ENCODE measurements at regions not wholly inside any gene's neighbourhood (a gene's known extent, or its start where the extent isn't known, plus 50 kb on each side); places are given as distances from the start of the nearest gene placed in this dataset.
A peak's percentile ranks its signal among the peaks of the same experiment; 100 is the strongest.

DNA sequence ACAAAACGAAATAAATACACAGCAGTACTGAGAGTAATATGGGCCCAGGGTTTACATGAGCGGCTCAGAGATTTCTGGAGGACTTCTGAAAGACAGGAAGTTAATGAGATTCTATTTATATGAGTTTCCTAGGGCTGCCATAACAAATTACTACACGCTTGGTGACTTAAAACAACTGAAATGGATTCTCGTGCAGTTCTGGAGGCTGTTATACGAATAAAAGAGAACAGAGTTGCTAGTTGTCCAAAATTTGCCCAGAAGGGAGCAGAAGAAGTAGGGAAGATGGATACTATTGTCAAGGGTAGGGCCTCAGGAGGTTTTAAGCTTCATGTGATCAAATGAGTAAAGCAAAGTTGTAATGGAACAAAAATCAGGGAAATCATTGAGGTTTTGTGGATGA is 173.1 kb upstream of the LYSMD4 start:
- no peaks in the 10 kb centered on the region for H3K9me3 ChIP-seq (ENCODE audit: control insufficient read depth in 2 of 2, insufficient read depth in 1 of 2, low read depth in 1 of 2, low read length in 1 of 2)
- no peaks in the 10 kb centered on the region for H3K27me3 ChIP-seq (ENCODE audit: control insufficient read depth in 3 of 3, insufficient read depth in 3 of 3, low read length in 3 of 3)
- H3K36me3 ChIP-seq (ENCODE audit: control insufficient read depth in 3 of 3, insufficient read depth in 2 of 3, low read depth in 1 of 3, low read length in 3 of 3): no peaks in the 10 kb centered on the region
- no peak for FAIRE-seq
- no peak overlapping the region for H3K4me3 ChIP-seq (ENCODE audit: low read depth in 1 of 3, low read length in 3 of 3)
- H3K4me1 ChIP-seq (ENCODE audit: control insufficient read depth in 3 of 3, insufficient read depth in 2 of 3, low read depth in 1 of 3, low read length in 2 of 3): no peaks in the 10 kb centered on the region
- H3K27ac ChIP-seq (ENCODE audit: low read depth in 1 of 3, low read length in 2 of 3): no peak overlapping the region
- 61 to 85% (median 80%) methylated on average over 5 of the region's 5 CpGs for WGBS, 3 donors
- no peak for DNase-seq

DNA sequence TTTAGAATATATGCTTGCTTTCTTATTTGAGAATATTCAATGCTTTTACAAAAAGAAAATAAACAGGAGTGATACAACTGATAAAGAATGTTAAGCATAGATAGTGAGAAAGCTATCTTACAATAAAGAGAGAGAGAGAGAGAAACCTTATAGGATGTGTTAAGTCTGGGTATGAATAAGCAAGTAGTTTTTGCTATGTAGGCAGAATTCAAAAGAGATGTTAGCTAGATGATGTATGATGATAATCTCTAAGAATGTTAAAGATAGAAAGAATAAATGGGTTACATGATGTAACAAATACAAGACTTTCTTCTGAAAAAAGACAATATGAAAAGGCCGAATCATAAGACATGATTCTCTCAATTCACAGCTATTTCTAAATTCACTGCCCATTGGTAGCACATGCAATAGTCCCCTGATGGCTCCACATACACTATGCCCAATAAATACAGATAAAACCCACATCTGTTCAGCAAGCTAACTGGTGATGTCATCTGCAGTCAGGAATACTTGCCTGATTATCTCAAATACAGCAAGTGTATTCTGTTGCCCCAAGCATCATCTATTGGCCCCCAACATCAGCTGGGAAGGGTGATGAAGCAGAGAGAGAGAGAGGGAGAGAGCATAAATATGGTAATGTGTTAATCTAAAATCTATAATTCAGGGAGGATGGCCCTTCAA is 169.2 kb upstream of the LYSMD4 start:
- Histone ChIP-seq H3K4me1 (ENCODE audit: control insufficient read depth in 3 of 3, insufficient read depth in 2 of 3, low read depth in 1 of 3, low read length in 2 of 3) (no peaks in the 10 kb centered on the region), H3K9me3 (ENCODE audit: control insufficient read depth in 2 of 2, insufficient read depth in 1 of 2, low read depth in 1 of 2, low read length in 1 of 2) (peaks cover 0 to 7% of the 10 kb centered on the region in 2 donors), H3K4me3 (ENCODE audit: low read depth in 1 of 3, low read length in 3 of 3) (no peak overlapping the region), H3K36me3 (ENCODE audit: control insufficient read depth in 3 of 3, insufficient read depth in 2 of 3, low read depth in 1 of 3, low read length in 3 of 3) (no peaks in the 10 kb centered on the region), H3K27me3 (ENCODE audit: control insufficient read depth in 3 of 3, insufficient read depth in 3 of 3, low read length in 3 of 3) (no peaks in the 10 kb centered on the region), H3K27ac (ENCODE audit: low read depth in 1 of 3, low read length in 2 of 3) (no peak overlapping the region)
- DNase-seq: no peak
- 77 to 95% (median 94%) methylated on average over 1 of the region's 1 CpG for WGBS, 3 donors
- no peak for FAIRE-seq

DNA sequence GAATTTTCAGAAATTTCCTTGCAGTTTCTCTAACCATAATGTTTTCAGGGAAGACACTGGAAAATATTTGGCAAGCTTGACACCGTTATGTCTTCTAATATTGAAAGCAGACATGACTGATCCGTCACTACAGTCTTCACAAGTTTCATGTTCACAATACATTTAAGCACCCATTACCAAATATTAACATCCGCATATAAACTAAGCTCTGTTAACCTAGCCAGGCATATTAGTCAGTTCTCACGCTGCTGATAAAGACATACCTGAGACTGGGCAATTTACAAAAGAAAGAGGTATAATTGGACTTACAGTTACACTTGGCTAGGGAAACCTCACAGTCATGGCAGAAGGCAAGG is 162.7 kb upstream of the LYSMD4 start:
- no peaks in the 10 kb centered on the region for H3K4me1 ChIP-seq (ENCODE audit: control insufficient read depth in 3 of 3, insufficient read depth in 2 of 3, low read depth in 1 of 3, low read length in 2 of 3)
- DNase-seq (no peak), FAIRE-seq (no peak)
- WGBS, 3 donors: 81 to 88% (median 85%) methylated on average over 4 of the region's 4 CpGs
- H3K4me3 ChIP-seq (ENCODE audit: low read depth in 1 of 3, low read length in 3 of 3): no peak overlapping the region
- no peaks in the 10 kb centered on the region for H3K36me3 ChIP-seq (ENCODE audit: control insufficient read depth in 3 of 3, insufficient read depth in 2 of 3, low read depth in 1 of 3, low read length in 3 of 3)
- H3K9me3 ChIP-seq (ENCODE audit: control insufficient read depth in 2 of 2, insufficient read depth in 1 of 2, low read depth in 1 of 2, low read length in 1 of 2): peaks cover 0 to 15% of the 10 kb centered on the region in 2 donors
- no peaks in the 10 kb centered on the region for H3K27me3 ChIP-seq (ENCODE audit: control insufficient read depth in 3 of 3, insufficient read depth in 3 of 3, low read length in 3 of 3)
- peak overlapping the region in 1 of 3 donors; percentile 47 for H3K27ac ChIP-seq (ENCODE audit: low read depth in 1 of 3, low read length in 2 of 3)

DNA sequence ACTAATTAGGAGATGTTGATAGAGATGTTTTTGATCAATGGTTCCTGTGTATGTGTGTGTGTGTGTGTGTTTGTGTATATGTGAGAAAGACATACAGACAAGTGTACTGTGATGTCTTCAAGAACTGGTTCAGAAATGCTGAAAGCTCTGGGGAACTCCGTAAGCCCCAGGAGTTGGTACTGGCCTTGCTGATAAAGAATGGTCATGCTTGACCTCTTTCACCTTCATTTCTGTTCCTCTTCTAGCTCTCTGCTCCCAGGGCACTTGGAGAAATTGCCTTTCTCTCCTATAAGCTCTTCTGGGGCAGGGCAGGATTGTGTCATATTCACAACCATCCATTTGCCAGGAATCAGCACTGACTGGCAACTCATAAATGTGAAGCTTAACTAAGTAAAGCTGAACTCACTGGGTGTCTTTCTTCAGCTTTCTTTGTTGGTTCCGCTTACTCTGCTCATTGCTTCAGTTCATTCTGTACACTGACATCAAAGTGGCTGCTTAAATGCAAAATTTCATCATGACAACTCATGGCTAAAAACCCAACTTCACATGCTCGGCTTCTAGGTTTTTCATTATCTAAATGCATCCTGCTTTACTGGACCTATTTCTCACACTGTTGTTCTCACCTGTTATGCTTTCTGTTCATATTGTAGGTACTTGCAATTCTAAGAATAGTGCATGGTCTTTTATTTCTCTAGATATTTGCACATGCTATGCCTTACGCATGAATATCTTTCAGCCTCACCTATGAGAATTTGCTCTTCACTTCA is 162.1 kb upstream of the LYSMD4 start:
- no peak for FAIRE-seq
- 91 to 98% (median 94%) methylated on average over 4 of the region's 4 CpGs for WGBS, 3 donors
- H3K27me3 ChIP-seq (ENCODE audit: control insufficient read depth in 3 of 3, insufficient read depth in 3 of 3, low read length in 3 of 3): no peaks in the 10 kb centered on the region

DNA sequence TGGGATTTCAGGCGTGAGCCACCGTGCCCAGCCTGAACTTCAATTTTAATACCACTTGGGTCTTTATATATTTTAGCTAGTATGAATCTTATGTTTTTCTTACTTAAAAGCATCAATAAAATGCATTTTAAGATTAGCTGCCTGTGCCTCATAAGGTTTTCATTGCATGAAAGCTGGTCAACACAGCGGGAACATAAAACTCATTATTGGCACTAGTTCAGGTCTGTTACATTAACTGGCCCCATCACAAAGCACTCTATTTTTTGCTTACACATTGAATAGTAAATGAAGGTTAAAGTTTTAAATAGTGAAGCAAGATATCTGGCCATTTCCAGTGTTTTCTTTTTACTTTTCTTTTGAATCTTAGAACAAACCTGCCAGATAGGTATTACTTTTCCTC is 145.6 kb upstream of the LYSMD4 start:
- no peak for DNase-seq
- Histone ChIP-seq H3K4me3 (ENCODE audit: low read depth in 1 of 3, low read length in 3 of 3) (no peak overlapping the region), H3K27ac (ENCODE audit: low read depth in 1 of 3, low read length in 2 of 3) (no peak overlapping the region), H3K9me3 (ENCODE audit: control insufficient read depth in 2 of 2, insufficient read depth in 1 of 2, low read depth in 1 of 2, low read length in 1 of 2) (no peaks in the 10 kb centered on the region), H3K27me3 (ENCODE audit: control insufficient read depth in 3 of 3, insufficient read depth in 3 of 3, low read length in 3 of 3) (no peaks in the 10 kb centered on the region), H3K36me3 (ENCODE audit: control insufficient read depth in 3 of 3, insufficient read depth in 2 of 3, low read depth in 1 of 3, low read length in 3 of 3) (no peaks in the 10 kb centered on the region), H3K4me1 (ENCODE audit: control insufficient read depth in 3 of 3, insufficient read depth in 2 of 3, low read depth in 1 of 3, low read length in 2 of 3) (no peaks in the 10 kb centered on the region)
- FAIRE-seq: no peak
- WGBS, 3 donors: 87 to 100% (median 96%) methylated on average over 3 of the region's 3 CpGs

More for the DNA sequence above, 162.1 kb upstream of the LYSMD4 start:
- H3K9me3 ChIP-seq (ENCODE audit: control insufficient read depth in 2 of 2, insufficient read depth in 1 of 2, low read depth in 1 of 2, low read length in 1 of 2): peaks cover 0 to 15% of the 10 kb centered on the region in 2 donors
- no peak for DNase-seq
- no peak overlapping the region for H3K27ac ChIP-seq (ENCODE audit: low read depth in 1 of 3, low read length in 2 of 3)
- H3K4me1 ChIP-seq (ENCODE audit: control insufficient read depth in 3 of 3, insufficient read depth in 2 of 3, low read depth in 1 of 3, low read length in 2 of 3): no peaks in the 10 kb centered on the region
- no peak overlapping the region for H3K4me3 ChIP-seq (ENCODE audit: low read depth in 1 of 3, low read length in 3 of 3)
- no peaks in the 10 kb centered on the region for H3K36me3 ChIP-seq (ENCODE audit: control insufficient read depth in 3 of 3, insufficient read depth in 2 of 3, low read depth in 1 of 3, low read length in 3 of 3)

DNA sequence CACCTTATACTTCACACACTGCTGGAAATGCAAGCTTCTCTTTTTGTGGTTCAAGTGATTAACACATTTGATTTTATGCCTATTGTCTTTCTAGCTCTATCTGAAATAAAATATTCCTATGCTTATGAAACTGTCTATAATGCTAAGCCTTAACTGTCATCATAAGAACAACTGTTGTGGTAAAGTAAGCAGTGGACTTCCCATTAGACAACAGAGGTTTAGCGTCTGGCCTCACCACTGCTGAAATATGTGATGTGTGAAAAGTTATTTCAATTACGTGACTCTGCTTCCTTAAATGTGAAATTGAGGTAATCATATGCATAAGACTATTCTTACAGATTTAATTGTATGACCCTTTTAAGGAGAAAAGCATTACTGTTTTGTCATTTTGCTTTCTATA is 140.2 kb upstream of the LYSMD4 start:
- WGBS, 3 donors: 75 to 85% (median 78%) methylated on average over 2 of the region's 2 CpGs
- no peak overlapping the region for H3K4me3 ChIP-seq (ENCODE audit: low read depth in 1 of 3, low read length in 3 of 3)
- no peak for FAIRE-seq

DNA sequence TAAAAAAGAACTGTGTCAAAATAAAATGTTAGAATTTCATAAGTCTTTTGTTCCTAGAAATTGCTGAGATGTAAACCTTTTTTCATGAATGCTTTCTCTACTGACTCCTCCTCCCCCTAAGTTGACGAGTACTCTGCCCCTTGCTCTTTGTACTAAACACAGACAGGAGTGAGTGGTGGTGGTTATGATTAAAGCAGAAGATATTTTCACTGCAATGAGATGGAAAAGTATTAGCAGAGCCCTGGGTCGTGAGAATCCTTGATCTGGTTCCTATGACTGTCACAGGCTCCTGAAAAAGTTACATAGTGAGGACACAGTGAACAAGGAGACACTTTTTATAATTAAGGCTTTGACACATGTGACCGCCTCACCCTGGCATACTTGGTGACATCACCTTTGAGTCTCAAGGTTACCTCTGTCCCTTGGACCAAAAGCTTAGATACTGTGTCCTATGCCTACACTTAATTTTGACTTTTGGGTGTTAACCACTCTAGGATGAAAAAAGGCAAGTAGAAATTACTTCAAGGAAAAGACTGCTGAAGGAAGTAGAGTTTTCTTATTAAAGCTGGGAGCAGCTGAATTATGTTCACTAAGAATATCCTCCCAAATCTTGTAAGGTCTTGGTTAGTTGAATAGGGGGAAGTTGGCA is 130.4 kb upstream of the LYSMD4 start:
- FAIRE-seq (no peak), DNase-seq (peak in 1 of 2 donors; percentile 53)
- 25 to 63% (median 51%) methylated on average over 3 of the region's 3 CpGs for WGBS, 3 donors

More for the DNA sequence above, 140.2 kb upstream of the LYSMD4 start:
- no peaks in the 10 kb centered on the region for H3K27me3 ChIP-seq (ENCODE audit: control insufficient read depth in 3 of 3, insufficient read depth in 3 of 3, low read length in 3 of 3)
- H3K27ac ChIP-seq (ENCODE audit: low read depth in 1 of 3, low read length in 2 of 3): no peak overlapping the region
- no peak for DNase-seq
- no peaks in the 10 kb centered on the region for H3K9me3 ChIP-seq (ENCODE audit: control insufficient read depth in 2 of 2, insufficient read depth in 1 of 2, low read depth in 1 of 2, low read length in 1 of 2)
- no peaks in the 10 kb centered on the region for H3K4me1 ChIP-seq (ENCODE audit: control insufficient read depth in 3 of 3, insufficient read depth in 2 of 3, low read depth in 1 of 3, low read length in 2 of 3)
- no peaks in the 10 kb centered on the region for H3K36me3 ChIP-seq (ENCODE audit: control insufficient read depth in 3 of 3, insufficient read depth in 2 of 3, low read depth in 1 of 3, low read length in 3 of 3)

DNA sequence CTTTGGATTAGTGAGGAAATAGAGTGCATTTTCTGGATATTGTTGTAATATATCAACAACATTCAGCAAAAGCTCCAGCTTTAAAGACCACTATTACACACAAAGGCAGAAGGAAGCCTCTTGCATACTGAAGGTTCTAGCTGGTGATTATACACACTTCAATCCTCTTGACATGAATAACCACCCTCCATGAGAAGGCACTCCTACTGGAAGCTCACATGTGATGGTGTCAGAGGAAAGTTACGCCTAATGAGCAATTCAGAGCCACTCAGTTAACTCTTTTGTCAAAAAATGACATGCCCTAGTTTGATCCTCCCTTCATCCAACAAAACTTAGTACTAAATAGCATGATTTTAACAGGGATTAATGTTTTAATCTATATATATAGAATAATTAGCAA is 124.6 kb upstream of the LYSMD4 start:
- FAIRE-seq (no peak), DNase-seq (no peak)
- Histone ChIP-seq H3K27ac (ENCODE audit: low read depth in 1 of 3, low read length in 2 of 3) (no peak overlapping the region), H3K9me3 (ENCODE audit: control insufficient read depth in 2 of 2, insufficient read depth in 1 of 2, low read depth in 1 of 2, low read length in 1 of 2) (no peaks in the 10 kb centered on the region), H3K4me3 (ENCODE audit: low read depth in 1 of 3, low read length in 3 of 3) (no peak overlapping the region), H3K36me3 (ENCODE audit: control insufficient read depth in 3 of 3, insufficient read depth in 2 of 3, low read depth in 1 of 3, low read length in 3 of 3) (no peaks in the 10 kb centered on the region), H3K4me1 (ENCODE audit: control insufficient read depth in 3 of 3, insufficient read depth in 2 of 3, low read depth in 1 of 3, low read length in 2 of 3) (no peaks in the 10 kb centered on the region), H3K27me3 (ENCODE audit: control insufficient read depth in 3 of 3, insufficient read depth in 3 of 3, low read length in 3 of 3) (no peaks in the 10 kb centered on the region)
- 83 to 94% (median 88%) methylated on average over 1 of the region's 1 CpG for WGBS, 3 donors

More for the DNA sequence above, 130.4 kb upstream of the LYSMD4 start:
- no peaks in the 10 kb centered on the region for H3K36me3 ChIP-seq (ENCODE audit: control insufficient read depth in 3 of 3, insufficient read depth in 2 of 3, low read depth in 1 of 3, low read length in 3 of 3)
- H3K27me3 ChIP-seq (ENCODE audit: control insufficient read depth in 3 of 3, insufficient read depth in 3 of 3, low read length in 3 of 3): no peaks in the 10 kb centered on the region
- H3K4me1 ChIP-seq (ENCODE audit: control insufficient read depth in 3 of 3, insufficient read depth in 2 of 3, low read depth in 1 of 3, low read length in 2 of 3): peaks cover 0 to 3% (median 0%) of the 10 kb centered on the region in 3 donors
- peak overlapping the region in 1 of 3 donors; percentile 3 for H3K27ac ChIP-seq (ENCODE audit: low read depth in 1 of 3, low read length in 2 of 3)
- H3K4me3 ChIP-seq (ENCODE audit: low read depth in 1 of 3, low read length in 3 of 3): no peak overlapping the region
- no peaks in the 10 kb centered on the region for H3K9me3 ChIP-seq (ENCODE audit: control insufficient read depth in 2 of 2, insufficient read depth in 1 of 2, low read depth in 1 of 2, low read length in 1 of 2)

Measured in small intestine (tissue), 7 donors.